Liver (tissue), 3 donors: ENCODE measurements at regions not wholly inside any gene's neighbourhood (a gene's known extent, or its start where the extent isn't known, plus 50 kb on each side); places are given as distances from the start of the nearest gene placed in this dataset.

Experiments used
- CTCF ChIP-seq: fragments of 150-350 bp; IDR thresholded peaks from 2 replicates; pipeline ENCODE4 v1.5.1; 2017; ENCODE audit warnings: improper control_type of control experiment, low read depth, low read length; ENCODE audit not compliant: missing input control
- GABPA ChIP-seq, 2 donors: IDR thresholded peaks in 1 of 2; conservative IDR thresholded peaks in 1 of 2; 2 replicates each; pipeline ENCODE4 v1.6.1; 2016; ENCODE audit warnings: antibody characterized with exemption in 2 of 2, mild to moderate bottlenecking in 1 of 2, moderate library complexity in 1 of 2
- HNF4G ChIP-seq: IDR thresholded peaks from 2 replicates; pipeline ENCODE4 v1.6.1; 2016; ENCODE audit warnings: antibody characterized with exemption
- MAX ChIP-seq: IDR thresholded peaks from 2 replicates; pipeline ENCODE4 v1.6.1; 2016; ENCODE audit warnings: antibody characterized with exemption
- RAD21 ChIP-seq, 2 donors: IDR thresholded peaks; 2 replicates each; pipeline ENCODE4 v1.6.1; 2016; ENCODE audit warnings: antibody characterized with exemption in 2 of 2, mild to moderate bottlenecking in 2 of 2
- YY1 ChIP-seq: IDR thresholded peaks from 2 replicates; pipeline ENCODE4 v1.6.1; 2016; ENCODE audit warnings: antibody characterized with exemption, mild to moderate bottlenecking
- TF ChIP-seq, protein P1 (sequence below): IDR thresholded peaks from 2 replicates; pipeline ENCODE4 v1.6.1; 2016; ENCODE audit warnings: antibody characterized with exemption
- TF ChIP-seq, protein P2 (sequence below): IDR thresholded peaks from 2 replicates; pipeline ENCODE4 v1.6.1; 2016; ENCODE audit warnings: antibody characterized with exemption, mild to moderate bottlenecking
- donor health status: healthy.
- donor health status: healthy.

GRCh38 chr21:43300496-43301408 is 126.2 kb downstream of the SIK1 start:
- TF ChIP-seq CTCF (no peak), GABPA (IDR thresholded peaks at IDR 0.05 in 1 of 2, conservative IDR thresholded peaks at IDR 0.05 in 1 of 2) (no peak), RAD21 (IDR thresholded peaks at IDR 0.05) (no peak), YY1 (no peak), MAX (no peak), HNF4G (no peak)
- TF ChIP-seq, protein P1, sequence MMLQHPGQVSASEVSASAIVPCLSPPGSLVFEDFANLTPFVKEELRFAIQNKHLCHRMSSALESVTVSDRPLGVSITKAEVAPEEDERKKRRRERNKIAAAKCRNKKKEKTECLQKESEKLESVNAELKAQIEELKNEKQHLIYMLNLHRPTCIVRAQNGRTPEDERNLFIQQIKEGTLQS: no peak
- TF ChIP-seq, protein P2, sequence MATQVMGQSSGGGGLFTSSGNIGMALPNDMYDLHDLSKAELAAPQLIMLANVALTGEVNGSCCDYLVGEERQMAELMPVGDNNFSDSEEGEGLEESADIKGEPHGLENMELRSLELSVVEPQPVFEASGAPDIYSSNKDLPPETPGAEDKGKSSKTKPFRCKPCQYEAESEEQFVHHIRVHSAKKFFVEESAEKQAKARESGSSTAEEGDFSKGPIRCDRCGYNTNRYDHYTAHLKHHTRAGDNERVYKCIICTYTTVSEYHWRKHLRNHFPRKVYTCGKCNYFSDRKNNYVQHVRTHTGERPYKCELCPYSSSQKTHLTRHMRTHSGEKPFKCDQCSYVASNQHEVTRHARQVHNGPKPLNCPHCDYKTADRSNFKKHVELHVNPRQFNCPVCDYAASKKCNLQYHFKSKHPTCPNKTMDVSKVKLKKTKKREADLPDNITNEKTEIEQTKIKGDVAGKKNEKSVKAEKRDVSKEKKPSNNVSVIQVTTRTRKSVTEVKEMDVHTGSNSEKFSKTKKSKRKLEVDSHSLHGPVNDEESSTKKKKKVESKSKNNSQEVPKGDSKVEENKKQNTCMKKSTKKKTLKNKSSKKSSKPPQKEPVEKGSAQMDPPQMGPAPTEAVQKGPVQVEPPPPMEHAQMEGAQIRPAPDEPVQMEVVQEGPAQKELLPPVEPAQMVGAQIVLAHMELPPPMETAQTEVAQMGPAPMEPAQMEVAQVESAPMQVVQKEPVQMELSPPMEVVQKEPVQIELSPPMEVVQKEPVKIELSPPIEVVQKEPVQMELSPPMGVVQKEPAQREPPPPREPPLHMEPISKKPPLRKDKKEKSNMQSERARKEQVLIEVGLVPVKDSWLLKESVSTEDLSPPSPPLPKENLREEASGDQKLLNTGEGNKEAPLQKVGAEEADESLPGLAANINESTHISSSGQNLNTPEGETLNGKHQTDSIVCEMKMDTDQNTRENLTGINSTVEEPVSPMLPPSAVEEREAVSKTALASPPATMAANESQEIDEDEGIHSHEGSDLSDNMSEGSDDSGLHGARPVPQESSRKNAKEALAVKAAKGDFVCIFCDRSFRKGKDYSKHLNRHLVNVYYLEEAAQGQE: no peak
